Colonic mucosa (tissue), 4 donors: ENCODE measurements at regions not wholly inside any gene's neighbourhood (a gene's known extent, or its start where the extent isn't known, plus 50 kb on each side); places are given as distances from the start of the nearest gene placed in this dataset.

Experiments
- DNase-seq: peaks from one replicate; pipeline ENCODE4 v3.0.0-alpha.2; 2020
- H3K27ac ChIP-seq: fragments of 200-600 bp; one replicate; pipeline ENCODE4 v1.8.0; 2021
- H3K27me3 ChIP-seq: fragments of 200-600 bp; one replicate; pipeline ENCODE4 v1.8.0; 2021
- H3K36me3 ChIP-seq: fragments of 200-600 bp; one replicate; pipeline ENCODE4 v1.8.0; 2021
- H3K4me1 ChIP-seq: fragments of 200-600 bp; one replicate; pipeline ENCODE4 v1.8.0; 2021; ENCODE audit warnings: mild to moderate bottlenecking
- H3K4me3 ChIP-seq: fragments of 200-600 bp; one replicate; pipeline ENCODE4 v1.8.0; 2021
- H3K9ac ChIP-seq, 2 donors: one replicate each; pipeline ENCODE4 v1.7.0; 2013; ENCODE audit warnings: control low read depth in 2 of 2, low read depth in 2 of 2, low read length in 2 of 2
- H3K9me3 ChIP-seq: fragments of 200-600 bp; one replicate; pipeline ENCODE4 v1.8.0; 2021
- CTCF ChIP-seq: fragments of 200-600 bp; IDR thresholded peaks from one replicate; pipeline ENCODE4 v1.8.0; 2022; ENCODE audit warnings: antibody characterized with exemption, mild to moderate bottlenecking
- intact Hi-C: fragments of 100-400 bp; cut with DNase I; formaldehyde crosslinking; loops from one replicate; pipeline ENCODE4 v1.14.1; 2022
- donor health status: healthy.
- donor health status: DM: no; HTN: no; CAD: no.
- donor health status: DM: no; HTN: no; CAD: no.

GRCh38 chr6:106792536-106793236 is 163.3 kb downstream of the QRSL1 start:
- Histone ChIP-seq H3K9me3 (no peaks in the 10 kb centered on the region), H3K27me3 (no peaks in the 10 kb centered on the region), H3K27ac (no peak overlapping the region), H3K4me1 (no peaks in the 10 kb centered on the region), H3K36me3 (no peaks in the 10 kb centered on the region), H3K9ac (no peak overlapping the region), H3K4me3 (no peak overlapping the region)
- DNase-seq = no peak
- TF ChIP-seq CTCF = no peak
- intact Hi-C loops = no loop called here

- H3K27ac ChIP-seq = no peak overlapping the region
- no peak overlapping the region for H3K4me3 ChIP-seq
- H3K9me3 ChIP-seq = no peaks in the 10 kb centered on the region
- H3K9ac ChIP-seq = no peak overlapping the region
- H3K4me1 ChIP-seq = no peaks in the 10 kb centered on the region
- no peak for TF ChIP-seq CTCF
- DNase-seq = no peak
- H3K36me3 ChIP-seq = no peaks in the 10 kb centered on the region
- intact Hi-C loops = no loop called here
- no peaks in the 10 kb centered on the region for H3K27me3 ChIP-seq
Measured at GRCh38 chr6:106790935-106791334, 161.6 kb downstream of the QRSL1 start.

- no peaks in the 10 kb centered on the region for H3K9me3 ChIP-seq
- H3K27ac ChIP-seq = no peak overlapping the region
- H3K4me1 ChIP-seq = no peaks in the 10 kb centered on the region
- no peak overlapping the region for H3K4me3 ChIP-seq
- H3K36me3 ChIP-seq = no peaks in the 10 kb centered on the region
- no peak for TF ChIP-seq CTCF
- intact Hi-C loops = no loop called here
- H3K9ac ChIP-seq = no peak overlapping the region
- H3K27me3 ChIP-seq = no peaks in the 10 kb centered on the region
- no peak for DNase-seq
Measured at GRCh38 chr6:106790149-106790770, 160.9 kb downstream of the QRSL1 start.

- H3K36me3 ChIP-seq = no peaks in the 10 kb centered on the region
- H3K9me3 ChIP-seq = no peaks in the 10 kb centered on the region
- no peak for TF ChIP-seq CTCF
- DNase-seq = no peak
- H3K27me3 ChIP-seq = no peaks in the 10 kb centered on the region
- H3K27ac ChIP-seq = no peak overlapping the region
- H3K4me1 ChIP-seq = no peaks in the 10 kb centered on the region
- no peak overlapping the region for H3K9ac ChIP-seq
- no peak overlapping the region for H3K4me3 ChIP-seq
- intact Hi-C loops = no loop called here
Measured at GRCh38 chr6:106789428-106790148, 160.2 kb downstream of the QRSL1 start.

- TF ChIP-seq CTCF = no peak
- no peaks in the 10 kb centered on the region for H3K27me3 ChIP-seq
- H3K9me3 ChIP-seq = no peaks in the 10 kb centered on the region
- no peak overlapping the region for H3K9ac ChIP-seq
- no peaks in the 10 kb centered on the region for H3K36me3 ChIP-seq
- H3K4me1 ChIP-seq = no peaks in the 10 kb centered on the region
- no peak for DNase-seq
- no peak overlapping the region for H3K27ac ChIP-seq
- intact Hi-C loops = no loop called here
- H3K4me3 ChIP-seq = no peak overlapping the region
Measured at GRCh38 chr6:106788761-106789160, 159.4 kb downstream of the QRSL1 start.
